Loucy (cell line): ENCODE measurements at regions not wholly inside any gene's neighbourhood (a gene's known extent, or its start where the extent isn't known, plus 50 kb on each side); places are given as distances from the start of the nearest gene placed in this dataset.

Experiments
- EZH2phosphoT487 ChIP-seq: fragments of 200-600 bp; IDR thresholded peaks from 2 replicates; pipeline ENCODE4 v1.6.1; 2018; ENCODE audit warnings: antibody characterized with exemption, mild to moderate bottlenecking, moderate library complexity, borderline replicate concordance
- TF ChIP-seq, protein P1 (sequence below): fragments of 200-600 bp; sonication (generic); conservative IDR thresholded peaks from 2 replicates; pipeline ENCODE4 v1.5.1; 2014; ENCODE audit warnings: mild to moderate bottlenecking, antibody characterized with exemption, low read length

DNA sequence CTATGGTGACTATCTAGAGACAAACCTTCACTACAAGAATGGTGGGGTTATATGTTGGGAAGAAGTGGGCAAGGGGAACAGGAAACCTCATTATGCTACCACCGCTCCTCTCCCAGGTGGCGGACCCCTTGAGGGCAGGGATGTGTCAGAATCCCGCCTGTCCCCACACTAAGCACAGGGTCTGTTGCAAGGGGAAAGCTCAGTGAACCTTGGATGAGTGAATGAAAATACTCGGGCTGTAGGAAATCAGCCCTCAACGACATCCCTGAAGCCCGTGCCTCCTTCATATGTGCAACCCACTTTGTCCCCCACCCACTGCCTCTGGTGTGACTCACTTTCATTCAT lies 68.2 kb upstream of the AMPD3 start:
- TF ChIP-seq, protein P1, sequence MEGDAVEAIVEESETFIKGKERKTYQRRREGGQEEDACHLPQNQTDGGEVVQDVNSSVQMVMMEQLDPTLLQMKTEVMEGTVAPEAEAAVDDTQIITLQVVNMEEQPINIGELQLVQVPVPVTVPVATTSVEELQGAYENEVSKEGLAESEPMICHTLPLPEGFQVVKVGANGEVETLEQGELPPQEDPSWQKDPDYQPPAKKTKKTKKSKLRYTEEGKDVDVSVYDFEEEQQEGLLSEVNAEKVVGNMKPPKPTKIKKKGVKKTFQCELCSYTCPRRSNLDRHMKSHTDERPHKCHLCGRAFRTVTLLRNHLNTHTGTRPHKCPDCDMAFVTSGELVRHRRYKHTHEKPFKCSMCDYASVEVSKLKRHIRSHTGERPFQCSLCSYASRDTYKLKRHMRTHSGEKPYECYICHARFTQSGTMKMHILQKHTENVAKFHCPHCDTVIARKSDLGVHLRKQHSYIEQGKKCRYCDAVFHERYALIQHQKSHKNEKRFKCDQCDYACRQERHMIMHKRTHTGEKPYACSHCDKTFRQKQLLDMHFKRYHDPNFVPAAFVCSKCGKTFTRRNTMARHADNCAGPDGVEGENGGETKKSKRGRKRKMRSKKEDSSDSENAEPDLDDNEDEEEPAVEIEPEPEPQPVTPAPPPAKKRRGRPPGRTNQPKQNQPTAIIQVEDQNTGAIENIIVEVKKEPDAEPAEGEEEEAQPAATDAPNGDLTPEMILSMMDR, result no peak
- TF ChIP-seq EZH2phosphoT487, result no peak
